K562 (cell line): ENCODE measurements at regions not wholly inside any gene's neighbourhood (a gene's known extent, or its start where the extent isn't known, plus 50 kb on each side); places are given as distances from the start of the nearest gene placed in this dataset.

Source experiments
- ATAC-seq: fragments of 200-7000 bp; cut with Tn5 transposase; 3 replicates; pipeline ENCODE4 v1.9.1; 2020; ENCODE audit warnings: moderate library complexity
- BruUV-seq: library from RNA; stranded (reverse); fragments of 400-500 nt; replicated peaks from 2 replicates; lab custom pipeline; 2021; lab: Mats Ljungman, UMichigan
- CTCF ChIA-PET: fragments of 300-600 bp; formaldehyde crosslinking; extraction: SDS; loops from one replicate; lab custom pipeline; 2021; ENCODE audit warnings: low intra/inter-chr PET ratio; lab: Yijun Ruan, JAX
- POLR2A ChIA-PET: fragments of 300-600, 350-650 bp; sonication (Branson Sonifier 250); formaldehyde crosslinking; extraction: SDS; loops from one replicate; lab custom pipeline; 2021; ENCODE audit warnings: antibody characterized with exemption, inconsistent platforms; lab: Yijun Ruan, JAX
- DNase-seq, 4 experiments: peaks; one replicate each; pipeline versions ENCODE4 v3.0.0 to v3.0.0-alpha.2; 2011 to 2018; ENCODE audit warnings: low spot score in 3 of 4, mixed read lengths in 3 of 4; ENCODE audit errors: extremely low read depth in 1 of 4
- FAIRE-seq: peaks from 2 replicates; lab custom pipeline; 2011; peaks lifted over from hg19 to GRCh38; lab: Jason Lieb, UNC
- H2AFZ ChIP-seq: 2 replicates; pipeline ENCODE4 v1.6.0; 2011; ENCODE audit warnings: low read depth, low read length, control low read depth, inconsistent platforms
- H3K27ac ChIP-seq: fragments of 200-600 bp; 3 replicates; pipeline ENCODE4 v1.8.0; 2011; ENCODE audit warnings: low read depth, mild to moderate bottlenecking, control low read depth, inconsistent platforms, low read length, moderate library complexity, mixed read lengths; ENCODE audit errors: extremely low read depth
- H3K27me3 ChIP-seq, 2 experiments: fragments of 300-600 bp in 1 of 2; 2 replicates in 1 of 2; 3 replicates in 1 of 2; pipeline versions ENCODE4 v1.6.0 to v1.8.0; 2011; ENCODE audit warnings: inconsistent platforms in 2 of 2, low read length in 2 of 2, mild to moderate bottlenecking in 1 of 2, mixed read lengths in 1 of 2, moderate library complexity in 1 of 2; ENCODE audit not compliant: control insufficient read depth in 2 of 2, insufficient read depth in 2 of 2
- H3K36me3 ChIP-seq: fragments of 300-600 bp; 3 replicates; pipeline ENCODE4 v1.8.0; 2011; ENCODE audit warnings: mild to moderate bottlenecking, low read length, inconsistent platforms; ENCODE audit not compliant: control insufficient read depth, insufficient read depth
- H3K4me1 ChIP-seq, 2 experiments: fragments of 200-600 bp in 1 of 2; replicated peaks in 1 of 2; 2 replicates in 1 of 2; 3 replicates in 1 of 2; pipeline versions ENCODE4 v1.5.1 to v1.8.0; 2011; ENCODE audit warnings: inconsistent platforms in 2 of 2, low read length in 2 of 2, mild to moderate bottlenecking in 1 of 2, mixed read lengths in 1 of 2, moderate library complexity in 1 of 2; ENCODE audit not compliant: control insufficient read depth in 2 of 2, insufficient read depth in 2 of 2
- H3K4me2 ChIP-seq: 2 replicates; pipeline ENCODE4 v1.6.1; 2011; ENCODE audit warnings: low read length, control low read depth, inconsistent platforms, mixed read lengths; ENCODE audit not compliant: insufficient read depth
- H3K4me3 ChIP-seq: fragments of 200-600 bp; sonication (generic), shearing (Covaris generic); 2 replicates; pipeline ENCODE4 v1.5.1; 2016; ENCODE audit warnings: control low read depth, inconsistent platforms
- H3K79me2 ChIP-seq: fragments of 200-600 bp; 3 replicates; pipeline ENCODE4 v1.8.0; 2011; ENCODE audit warnings: low read length, inconsistent platforms; ENCODE audit not compliant: control insufficient read depth, insufficient read depth
- H3K9ac ChIP-seq, 2 experiments: 2 replicates each; pipeline versions ENCODE4 v1.6.0 to v1.6.1; 2011; ENCODE audit warnings: low read depth in 2 of 2, low read length in 2 of 2, control low read depth in 1 of 2, inconsistent platforms in 1 of 2, mild to moderate bottlenecking in 1 of 2, mixed read lengths in 1 of 2; ENCODE audit not compliant: insufficient read depth in 1 of 2
- H3K9me1 ChIP-seq: one replicate; pipeline ENCODE4 v1.6.0; 2011; ENCODE audit warnings: inconsistent platforms, mild to moderate bottlenecking, low read length, moderate library complexity; ENCODE audit not compliant: control insufficient read depth, insufficient read depth
- H3K9me3 ChIP-seq: replicated peaks from 2 replicates; pipeline ENCODE4 v1.5.1; 2011; ENCODE audit warnings: low read depth, low read length, inconsistent platforms; ENCODE audit not compliant: control insufficient read depth, insufficient read depth
- H4K20me1 ChIP-seq: replicated peaks from 2 replicates; pipeline ENCODE4 v1.6.1; 2011; ENCODE audit warnings: low read length, inconsistent platforms, mixed read lengths; ENCODE audit not compliant: control insufficient read depth, insufficient read depth
- CBX5 ChIP-seq: IDR thresholded peaks from 2 replicates; pipeline ENCODE4 v1.6.1; 2014; ENCODE audit warnings: low read depth, borderline replicate concordance
- KLF6 ChIP-seq: fragments of 250-450 bp; sonication (Bioruptor Pico); IDR thresholded peaks from 2 replicates; pipeline ENCODE4 v1.4.0; 2020; ENCODE audit warnings: mild to moderate bottlenecking, moderate library complexity, borderline replicate concordance
- ZNF274 ChIP-seq: IDR thresholded peaks from 2 replicates; pipeline ENCODE4 v1.6.1; 2011; ENCODE audit warnings: low read depth, mild to moderate bottlenecking, low read length, moderate library complexity, borderline replicate concordance
- WGBS: fragments of 100-300 bp; shearing (Covaris generic); methylation state at CpG from one replicate; pipeline ENCODE4 v1.1.6; 2016; ENCODE audit warnings: low coverage, mixed read lengths; ENCODE audit not compliant: insufficient coverage; ENCODE audit errors: missing lambda C conversion rate; 5-methylcytosine and 5-hydroxymethylcytosine counted together
- in situ Hi-C: fragments of 300-500 bp; cut with MboI; formaldehyde crosslinking; loops from 4 replicates; pipeline ENCODE4 v1.15.0; 2018; ENCODE audit warnings: inconsistent platforms, mixed read lengths
- intact Hi-C: fragments of 100-400 bp; cut with micrococcal nuclease; formaldehyde crosslinking; loops from 2 replicates; pipeline ENCODE4 v1.14.2; 2022
- TF ChIP-seq, protein P1 (sequence below): IDR thresholded peaks from 2 replicates; pipeline ENCODE4 v1.6.1; 2012; ENCODE audit warnings: low read depth, low read length, improper control_type of control experiment, borderline replicate concordance

DNA sequence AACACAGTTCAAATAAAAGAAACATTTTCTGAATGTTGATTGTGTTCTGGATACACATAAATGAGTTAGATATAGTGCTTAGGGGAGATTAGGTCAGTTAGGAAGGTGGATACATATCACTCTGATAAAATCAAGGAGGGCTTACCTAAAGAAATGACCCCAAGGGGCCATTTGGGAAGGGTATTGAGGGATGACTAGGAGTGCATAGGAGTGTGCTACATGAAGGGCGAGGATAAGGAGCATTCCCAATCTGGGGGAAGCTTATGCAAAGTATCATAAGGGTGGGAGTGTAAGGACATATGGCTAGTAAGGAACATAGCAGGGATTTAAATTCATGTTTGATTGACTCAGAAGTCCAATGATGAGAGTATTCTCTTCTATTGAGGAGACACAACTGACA is 183.6 kb downstream of the NSG2 start:
- no peak for ATAC-seq
- Histone ChIP-seq H3K9me1 (no peaks in the 10 kb centered on the region), H3K4me2 (no peak overlapping the region), H3K4me3 (no peak overlapping the region), H2AFZ (no peak overlapping the region), H3K79me2 (no peaks in the 10 kb centered on the region), H4K20me1 (no peaks in the 10 kb centered on the region; the same call in 1 of the 2 replicates), H3K36me3 (no peaks in the 10 kb centered on the region), H3K9ac (no peak overlapping the region), H3K4me1 (no peaks in the 10 kb centered on the region), H3K27ac (no peak overlapping the region), H3K9me3 (no peaks in the 10 kb centered on the region), H3K27me3 (no peaks in the 10 kb centered on the region; a peak in 2 of 5 replicates)
- no TSS peak for BruUV-seq
- TF ChIP-seq, protein P1, sequence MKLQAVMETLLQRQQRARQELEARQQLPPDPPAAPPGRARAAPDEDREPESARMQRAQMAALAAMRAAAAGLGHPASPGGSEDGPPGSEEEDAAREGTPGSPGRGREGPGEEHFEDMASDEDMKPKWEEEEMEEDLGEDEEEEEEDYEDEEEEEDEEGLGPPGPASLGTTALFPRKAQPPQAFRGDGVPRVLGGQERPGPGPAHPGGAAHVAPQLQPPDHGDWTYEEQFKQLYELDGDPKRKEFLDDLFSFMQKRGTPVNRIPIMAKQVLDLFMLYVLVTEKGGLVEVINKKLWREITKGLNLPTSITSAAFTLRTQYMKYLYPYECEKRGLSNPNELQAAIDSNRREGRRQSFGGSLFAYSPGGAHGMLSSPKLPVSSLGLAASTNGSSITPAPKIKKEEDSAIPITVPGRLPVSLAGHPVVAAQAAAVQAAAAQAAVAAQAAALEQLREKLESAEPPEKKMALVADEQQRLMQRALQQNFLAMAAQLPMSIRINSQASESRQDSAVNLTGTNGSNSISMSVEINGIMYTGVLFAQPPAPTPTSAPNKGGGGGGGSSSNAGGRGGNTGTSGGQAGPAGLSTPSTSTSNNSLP = no peak
- TF ChIP-seq CBX5 (no peak), ZNF274 (no peak), KLF6 (CRISPR knock-in tag) (no peak)
- no peak for FAIRE-seq
- ChIA-PET POLR2A (no interaction called here), CTCF (no interaction called here)
- in situ Hi-C loops (no loop called here), intact Hi-C loops (no loop called here)
- no peak for DNase-seq
- WGBS = 0% methylated on average over 1 of the region's 1 CpG
